HG02571 (cell line): ENCODE measurements at regions not wholly inside any gene's neighbourhood (a gene's known extent, or its start where the extent isn't known, plus 50 kb on each side); places are given as distances from the start of the nearest gene placed in this dataset.

ENCODE experiments used
- ATAC-seq: cut with Tn5 transposase; IDR thresholded peaks from one replicate; pipeline ENCODE4 v1.9.1; 2021; ENCODE audit warnings: mild to moderate bottlenecking, moderate library complexity; ENCODE audit not compliant: unreplicated experiment

GRCh38 chr5:33343676-33344327 is 97.0 kb upstream of the TARS1 start:
- no peak for ATAC-seq

- ATAC-seq: no peak
Observed at GRCh38 chr5:33346534-33346933, 94.2 kb upstream of the TARS1 start.

GRCh38 chr5:33361781-33362180 is 79.0 kb upstream of the TARS1 start:
- no peak for ATAC-seq

GRCh38 chr5:33362915-33363314 is 77.8 kb upstream of the TARS1 start:
- no peak for ATAC-seq

- ATAC-seq: no peak
Observed at GRCh38 chr5:33363537-33363936, 77.2 kb upstream of the TARS1 start.

- no peak for ATAC-seq
Observed at GRCh38 chr5:33364406-33364805, 76.4 kb upstream of the TARS1 start.

GRCh38 chr5:33367416-33367815 is 73.3 kb upstream of the TARS1 start:
- no peak for ATAC-seq

GRCh38 chr5:33369485-33370465 is 71.0 kb upstream of the TARS1 start:
- ATAC-seq: no peak

- ATAC-seq: no peak
Observed at GRCh38 chr5:33370466-33370859, 70.3 kb upstream of the TARS1 start.

- no peak for ATAC-seq
Observed at GRCh38 chr5:33371660-33372059, 69.1 kb upstream of the TARS1 start.

- no peak for ATAC-seq
Observed at GRCh38 chr5:33372721-33373472, 67.9 kb upstream of the TARS1 start.

GRCh38 chr5:33375900-33376299 is 64.9 kb upstream of the TARS1 start:
- ATAC-seq: no peak

- no peak for ATAC-seq
Observed at GRCh38 chr5:33379757-33380156, 61.0 kb upstream of the TARS1 start.

- ATAC-seq: no peak
Observed at GRCh38 chr5:33381243-33381642, 59.5 kb upstream of the TARS1 start.
